HEK293 (cell line): ENCODE measurements at regions not wholly inside any gene's neighbourhood (a gene's known extent, or its start where the extent isn't known, plus 50 kb on each side); places are given as distances from the start of the nearest gene placed in this dataset.
A peak's percentile ranks its signal among the peaks of the same experiment; 100 is the strongest.

Source experiments
- CTCF ChIA-PET: fragments of 350-600 bp; formaldehyde crosslinking; extraction: SDS; loops from one replicate; lab custom pipeline; 2021; ENCODE audit warnings: antibody characterized with exemption; lab: Yijun Ruan, JAX
- POLR2A ChIA-PET: fragments of 300-600 bp; formaldehyde crosslinking; extraction: SDS; loops from one replicate; lab custom pipeline; 2020; ENCODE audit warnings: antibody characterized with exemption, inconsistent platforms; lab: Yijun Ruan, JAX
- H3K27ac ChIP-seq: fragments of 200-500 bp; sonication (Bioruptor generic); 2 replicates; pipeline ENCODE4 v1.5.1; 2014; ENCODE audit warnings: low read depth, low read length, control low read depth, inconsistent platforms; ENCODE audit errors: extremely low read depth
- H3K36me3 ChIP-seq, 2 experiments: fragments of 200-500 bp in 1 of 2; sonication (Bioruptor generic) in 1 of 2; 1 replicate in 1 of 2; 2 replicates in 1 of 2; pipeline ENCODE4 v1.5.1; 2014 to 2017; ENCODE audit warnings: inconsistent platforms in 2 of 2, low read length in 2 of 2; ENCODE audit not compliant: control insufficient read depth in 2 of 2, insufficient read depth in 1 of 2
- H3K4me1 ChIP-seq: fragments of 200-500 bp; sonication (Bioruptor generic); 2 replicates; pipeline ENCODE4 v1.5.1; 2014; ENCODE audit warnings: mild to moderate bottlenecking, low read length, inconsistent platforms; ENCODE audit not compliant: control insufficient read depth, insufficient read depth
- H3K4me3 ChIP-seq: 2 replicates; pipeline ENCODE4 v1.5.1; 2011; ENCODE audit warnings: low read depth, mild to moderate bottlenecking, control low read depth, low read length, moderate library complexity
- H3K9me3 ChIP-seq: fragments of 200-500 bp; sonication (Bioruptor generic); 2 replicates; pipeline ENCODE4 v1.5.1; 2014; ENCODE audit warnings: low read depth, low read length, inconsistent platforms; ENCODE audit not compliant: control insufficient read depth, insufficient read depth
- AEBP2 ChIP-seq: fragments of 450-650 bp; formaldehyde crosslinking; IDR thresholded peaks from 2 replicates; pipeline ENCODE4 v1.5.1; 2016; ENCODE audit warnings: missing biosample characterization, missing genetic modification characterization, borderline replicate concordance
- BCL6B ChIP-seq: fragments of 450-650 bp; formaldehyde crosslinking; IDR thresholded peaks from 2 replicates; pipeline ENCODE4 v1.5.1; 2017; ENCODE audit warnings: missing biosample characterization, missing genetic modification characterization
- PATZ1 ChIP-seq: fragments of 450-650 bp; formaldehyde crosslinking; IDR thresholded peaks from 2 replicates; pipeline ENCODE4 v1.5.1; 2016; ENCODE audit warnings: missing biosample characterization, missing genetic modification characterization
- PRDM1 ChIP-seq: fragments of 450-650 bp; formaldehyde crosslinking; IDR thresholded peaks from 2 replicates; pipeline ENCODE4; 2016; ENCODE audit warnings: missing biosample characterization, missing genetic modification characterization
- YY2 ChIP-seq: fragments of 450-650 bp; formaldehyde crosslinking; IDR thresholded peaks from 2 replicates; pipeline ENCODE4 v1.5.1; 2016; ENCODE audit warnings: missing biosample characterization, missing genetic modification characterization
- ZBTB17 ChIP-seq: fragments of 450-650 bp; formaldehyde crosslinking; IDR thresholded peaks from 2 replicates; pipeline ENCODE4 v1.5.1; 2016; ENCODE audit warnings: missing biosample characterization, missing genetic modification characterization
- ZBTB21 ChIP-seq: fragments of 450-650 bp; formaldehyde crosslinking; IDR thresholded peaks from 2 replicates; pipeline ENCODE4 v1.5.1; 2017; ENCODE audit warnings: missing biosample characterization, missing genetic modification characterization
- ZBTB8A ChIP-seq: fragments of 450-650 bp; formaldehyde crosslinking; IDR thresholded peaks from 2 replicates; pipeline ENCODE4 v1.5.1; 2016; ENCODE audit warnings: missing biosample characterization, missing genetic modification characterization
- ZFHX2 ChIP-seq: fragments of 450-650 bp; formaldehyde crosslinking; conservative IDR thresholded peaks from 2 replicates; pipeline ENCODE4 v1.5.1; 2016; ENCODE audit warnings: missing biosample characterization, missing genetic modification characterization
- ZNF112 ChIP-seq: fragments of 450-650 bp; formaldehyde crosslinking; IDR thresholded peaks from 2 replicates; pipeline ENCODE4 v1.5.0; 2017; ENCODE audit warnings: missing biosample characterization, missing genetic modification characterization
- ZNF121 ChIP-seq: fragments of 450-650 bp; formaldehyde crosslinking; IDR thresholded peaks from 2 replicates; pipeline ENCODE4 v1.5.1; 2016; ENCODE audit warnings: missing biosample characterization, missing genetic modification characterization
- ZNF155 ChIP-seq: fragments of 450-650 bp; formaldehyde crosslinking; IDR thresholded peaks from 2 replicates; pipeline ENCODE4 v1.5.1; 2016; ENCODE audit warnings: missing biosample characterization, missing genetic modification characterization
- ZNF184 ChIP-seq: fragments of 450-650 bp; IDR thresholded peaks from 2 replicates; pipeline ENCODE4 v1.5.1; 2018; ENCODE audit warnings: missing biosample characterization, mild to moderate bottlenecking, missing genetic modification characterization
- ZNF292 ChIP-seq: fragments of 450-650 bp; formaldehyde crosslinking; IDR thresholded peaks from 2 replicates; pipeline ENCODE4 v1.5.1; 2016; ENCODE audit warnings: low read depth, missing biosample characterization, missing genetic modification characterization, borderline replicate concordance
- ZNF302 ChIP-seq: fragments of 450-650 bp; formaldehyde crosslinking; IDR thresholded peaks from 2 replicates; pipeline ENCODE4 v1.5.1; 2016; ENCODE audit warnings: missing biosample characterization, missing genetic modification characterization, low read depth
- ZNF366 ChIP-seq: fragments of 450-650 bp; formaldehyde crosslinking; conservative IDR thresholded peaks from 2 replicates; pipeline ENCODE4 v1.5.1; 2016; ENCODE audit warnings: missing biosample characterization, missing genetic modification characterization
- ZNF521 ChIP-seq: fragments of 450-650 bp; formaldehyde crosslinking; IDR thresholded peaks from 2 replicates; pipeline ENCODE4 v1.5.1; 2017; ENCODE audit warnings: missing biosample characterization, mild to moderate bottlenecking, missing genetic modification characterization
- ZNF529 ChIP-seq: fragments of 450-650 bp; formaldehyde crosslinking; IDR thresholded peaks from 2 replicates; pipeline ENCODE4 v1.5.1; 2017; ENCODE audit warnings: missing genetic modification characterization, missing biosample characterization; ENCODE audit not compliant: insufficient replicate concordance
- ZNF560 ChIP-seq: fragments of 450-650 bp; formaldehyde crosslinking; IDR thresholded peaks from 2 replicates; pipeline ENCODE4 v1.5.1; 2017; ENCODE audit warnings: missing biosample characterization, missing genetic modification characterization, borderline replicate concordance
- ZNF596 ChIP-seq: fragments of 450-650 bp; IDR thresholded peaks from 2 replicates; pipeline ENCODE4 v1.5.0; 2018; ENCODE audit warnings: missing biosample characterization, mild to moderate bottlenecking, missing genetic modification characterization, moderate library complexity
- ZNF600 ChIP-seq: fragments of 450-650 bp; formaldehyde crosslinking; IDR thresholded peaks from 2 replicates; pipeline ENCODE4 v1.5.1; 2016; ENCODE audit warnings: missing biosample characterization, missing genetic modification characterization
- ZNF658 ChIP-seq: fragments of 450-650 bp; formaldehyde crosslinking; IDR thresholded peaks from 2 replicates; pipeline ENCODE4; 2016; ENCODE audit warnings: missing biosample characterization, missing genetic modification characterization
- ZNF76 ChIP-seq: fragments of 450-650 bp; formaldehyde crosslinking; IDR thresholded peaks from 2 replicates; pipeline ENCODE4; 2016; ENCODE audit warnings: low read depth, missing biosample characterization, missing genetic modification characterization, borderline replicate concordance
- ZNF830 ChIP-seq: fragments of 450-650 bp; IDR thresholded peaks from 2 replicates; pipeline ENCODE4 v1.5.0; 2018; ENCODE audit warnings: missing biosample characterization, missing genetic modification characterization, low read depth, mild to moderate bottlenecking, moderate library complexity
- ZSCAN30 ChIP-seq: fragments of 450-650 bp; IDR thresholded peaks from 2 replicates; pipeline ENCODE4 v1.5.1; 2018; ENCODE audit warnings: missing biosample characterization, mild to moderate bottlenecking, missing genetic modification characterization, moderate library complexity
- TF ChIP-seq, protein P1 (sequence below): fragments of 450-650 bp; formaldehyde crosslinking; IDR thresholded peaks from 2 replicates; pipeline ENCODE4 v1.5.1; 2016; ENCODE audit warnings: missing biosample characterization, missing genetic modification characterization

GRCh38 chr2:48007699-48008268, 101.5 kb upstream of the FBXO11 start:
- Histone ChIP-seq H3K9me3 (no peaks in the 10 kb centered on the region), H3K4me3 (no peak overlapping the region), H3K4me1 (no peaks in the 10 kb centered on the region), H3K36me3 (no peaks in the 10 kb centered on the region), H3K27ac (no peak overlapping the region)
- ChIA-PET CTCF (interaction anchor here (0.9 kb wide), 1 partner anchor 99 kb away, joined by 3 read pairs; no protein-coding TSS in a partner anchor), POLR2A (no interaction called here)
- TF ChIP-seq ZNF292 (no peak), PRDM1 (tag by site-specific recombination) (peak; percentile 83), ZNF112 (no peak), BCL6B (tag by site-specific recombination) (no peak), ZNF76 (tag by site-specific recombination) (no peak), ZBTB21 (tag by site-specific recombination) (no peak), ZNF600 (no peak), ZNF366 (tag by site-specific recombination) (peak; percentile 95), ZNF155 (tag by site-specific recombination) (no peak), PATZ1 (no peak), ZSCAN30 (tag by site-specific recombination) (no peak)

DNA sequence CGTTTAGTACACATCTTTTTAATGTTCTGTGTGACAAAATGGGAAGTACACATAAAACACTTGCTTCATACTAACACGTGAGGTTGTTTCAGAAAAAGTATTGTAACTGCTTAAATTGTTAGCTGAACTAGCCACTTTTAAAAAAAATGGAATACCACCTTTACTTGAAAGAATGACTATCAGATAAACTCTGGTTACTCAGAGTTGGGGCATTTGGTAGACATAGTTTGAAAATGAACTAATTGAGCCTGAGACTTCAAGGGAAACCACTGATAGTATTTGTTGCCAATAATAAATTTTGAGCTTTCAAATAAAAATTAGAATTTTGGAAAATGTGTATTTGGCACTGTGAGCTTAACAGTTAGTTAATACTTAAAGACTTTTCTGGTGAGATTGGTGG, 103.0 kb upstream of the FBXO11 start:
- POLR2A ChIA-PET = interaction anchor here (0.7 kb wide), 1 partner anchor 99 kb away, joined by 8 read pairs; no protein-coding TSS in a partner anchor
- Histone ChIP-seq H3K27ac (no peak overlapping the region), H3K4me3 (no peak overlapping the region), H3K9me3 (no peaks in the 10 kb centered on the region), H3K36me3 (no peaks in the 10 kb centered on the region), H3K4me1 (no peaks in the 10 kb centered on the region)
- TF ChIP-seq ZNF529 (tag by site-specific recombination) (no peak), ZNF302 (tag by site-specific recombination) (no peak), ZNF521 (no peak), ZNF560 (tag by site-specific recombination) (no peak), ZNF184 (tag by site-specific recombination) (no peak), AEBP2 (tag by site-specific recombination) (no peak), ZNF658 (no peak), ZSCAN30 (tag by site-specific recombination) (no peak)
- CTCF ChIA-PET = no interaction called here

DNA sequence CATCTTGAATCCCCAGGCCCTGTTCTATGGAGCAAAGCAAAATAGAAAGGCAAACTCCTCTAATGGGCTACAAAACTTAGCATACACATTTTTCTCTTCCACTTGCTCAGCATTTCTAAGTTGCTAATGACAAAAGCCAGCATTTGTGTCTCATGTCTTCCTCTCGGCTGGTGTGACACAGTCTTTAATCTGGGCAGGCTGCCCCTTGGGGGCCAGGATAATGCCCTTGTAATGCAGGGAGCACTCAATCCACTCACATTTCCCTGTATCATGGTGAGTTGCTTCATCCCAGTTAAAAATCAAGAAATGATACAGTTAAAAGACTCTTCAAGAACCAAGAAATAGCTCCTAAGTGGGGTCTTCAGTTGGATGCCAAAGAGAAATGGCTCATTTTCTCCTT, 109.1 kb upstream of the FBXO11 start:
- ChIA-PET POLR2A (no interaction called here), CTCF (interaction anchor here (0.8 to 1.2 kb wide), 3 partner anchors 15 to 148 kb away, joined by 3 to 5 read pairs (median 3); no protein-coding TSS in a partner anchor)
- Histone ChIP-seq H3K27ac (no peak overlapping the region), H3K4me3 (no peak overlapping the region), H3K9me3 (no peaks in the 10 kb centered on the region), H3K4me1 (no peaks in the 10 kb centered on the region), H3K36me3 (no peaks in the 10 kb centered on the region)
- TF ChIP-seq ZNF121 = no peak
- TF ChIP-seq ZNF830 = no peak
- no peak for TF ChIP-seq ZFHX2
- TF ChIP-seq YY2 (tag by site-specific recombination) = no peak
- no peak for TF ChIP-seq ZBTB17 (tag by site-specific recombination)
- TF ChIP-seq ZNF596 (tag by site-specific recombination) = no peak
- TF ChIP-seq, protein P1, sequence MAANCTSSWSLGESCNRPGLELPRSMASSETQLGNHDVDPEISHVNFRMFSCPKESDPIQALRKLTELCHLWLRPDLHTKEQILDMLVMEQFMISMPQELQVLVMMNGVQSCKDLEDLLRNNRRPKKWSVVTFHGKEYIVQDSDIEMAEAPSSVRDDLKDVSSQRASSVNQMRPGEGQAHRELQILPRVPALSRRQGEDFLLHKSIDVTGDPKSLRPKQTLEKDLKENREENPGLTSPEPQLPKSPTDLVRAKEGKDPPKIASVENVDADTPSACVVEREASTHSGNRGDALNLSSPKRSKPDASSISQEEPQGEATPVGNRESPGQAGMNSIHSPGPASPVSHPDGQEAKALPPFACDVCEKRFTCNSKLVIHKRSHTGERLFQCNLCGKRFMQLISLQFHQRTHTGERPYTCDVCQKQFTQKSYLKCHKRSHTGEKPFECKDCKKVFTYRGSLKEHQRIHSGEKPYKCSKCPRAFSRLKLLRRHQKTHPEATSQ (tag by site-specific recombination) = no peak
- TF ChIP-seq ZNF366 (tag by site-specific recombination) = no peak
- no peak for TF ChIP-seq ZBTB8A (tag by site-specific recombination)
